WTC11 (cell line): ENCODE measurements at regions not wholly inside any gene's neighbourhood (a gene's known extent, or its start where the extent isn't known, plus 50 kb on each side); places are given as distances from the start of the nearest gene placed in this dataset.

Experiments used
- ATAC-seq: fragments of 200-7000 bp; cut with Tn5 transposase; 2 replicates; pipeline ENCODE4 v1.10.0; 2021; ENCODE audit warnings: mild to moderate bottlenecking, moderate library complexity
- CTCF ChIA-PET: fragments of 300-600 bp; sonication (Branson Sonifier 250); formaldehyde crosslinking; loops from one replicate; lab custom pipeline; 2021; ENCODE audit warnings: antibody characterized with exemption; lab: Charles Lee
- POLR2A ChIA-PET: fragments of 350-600 bp; sonication (Branson Sonifier 250); formaldehyde crosslinking; loops from one replicate; lab custom pipeline; 2021; ENCODE audit warnings: antibody characterized with exemption; lab: Charles Lee
- DNase-seq: peaks from one replicate; pipeline ENCODE4 v3.0.0; 2021; ENCODE audit warnings: low spot score
- H3K27ac Mint-ChIP-seq: 2 replicates; pipeline ENCODE4 v1.8.0; 2021; ENCODE audit warnings: mixed read lengths
- H3K27me3 Mint-ChIP-seq: 2 replicates; pipeline ENCODE4 v1.8.0; 2021; ENCODE audit warnings: low read depth, mild to moderate bottlenecking, moderate library complexity, mixed read lengths
- H3K36me3 Mint-ChIP-seq: 2 replicates; pipeline ENCODE4 v1.8.0; 2021; ENCODE audit warnings: mixed read lengths
- H3K4me1 Mint-ChIP-seq: 2 replicates; pipeline ENCODE4 v1.8.0; 2022; ENCODE audit warnings: mixed read lengths
- H3K4me3 Mint-ChIP-seq: 2 replicates; pipeline ENCODE4 v1.8.0; 2021; ENCODE audit warnings: mild to moderate bottlenecking, moderate library complexity, mixed read lengths
- H3K9me3 Mint-ChIP-seq: 2 replicates; pipeline ENCODE4 v1.8.0; 2021; ENCODE audit warnings: mixed read lengths
- ATF3 ChIP-seq: sonication (generic); formaldehyde crosslinking; conservative IDR thresholded peaks from 2 replicates; pipeline ENCODE4 v1.8.1; 2022; ENCODE audit warnings: mild to moderate bottlenecking, missing genetic modification reagents
- E2F1 ChIP-seq: sonication (generic); formaldehyde crosslinking; IDR thresholded peaks from 2 replicates; pipeline ENCODE4 v1.8.0; 2022; ENCODE audit warnings: mild to moderate bottlenecking, missing genetic modification reagents
- ERG ChIP-seq: fragments of 250-450 bp; sonication (Bioruptor Pico); IDR thresholded peaks from 2 replicates; pipeline ENCODE4 v1.8.0; 2021; ENCODE audit warnings: mild to moderate bottlenecking
- ETV6 ChIP-seq: sonication (generic); formaldehyde crosslinking; IDR thresholded peaks from 2 replicates; pipeline ENCODE4 v1.8.1; 2022; ENCODE audit warnings: mild to moderate bottlenecking, missing genetic modification reagents
- MXD4 ChIP-seq: fragments of 250-450 bp; sonication (Bioruptor Pico); IDR thresholded peaks from 2 replicates; pipeline ENCODE4 v1.8.0; 2021; ENCODE audit warnings: mild to moderate bottlenecking, moderate library complexity, borderline replicate concordance
- NR1H2 ChIP-seq: sonication (generic); formaldehyde crosslinking; IDR thresholded peaks from 2 replicates; pipeline ENCODE4 v1.9.0; 2021; ENCODE audit warnings: mild to moderate bottlenecking, moderate library complexity, missing genetic modification reagents
- RORB ChIP-seq: fragments of 250-450 bp; sonication (Bioruptor Pico); IDR thresholded peaks from 2 replicates; pipeline ENCODE4 v1.9.0; 2021; ENCODE audit warnings: mild to moderate bottlenecking
- SMAD3 ChIP-seq: sonication (generic); formaldehyde crosslinking; IDR thresholded peaks from 2 replicates; pipeline ENCODE4 v1.8.0; 2022; ENCODE audit warnings: missing genetic modification reagents, mild to moderate bottlenecking, borderline replicate concordance
- SOX15 ChIP-seq: fragments of 250-450 bp; sonication (Bioruptor Pico); IDR thresholded peaks from 2 replicates; pipeline ENCODE4 v1.9.0; 2021; ENCODE audit warnings: mild to moderate bottlenecking
- USF2 ChIP-seq: sonication (generic); formaldehyde crosslinking; IDR thresholded peaks from 2 replicates; pipeline ENCODE4 v1.8.1; 2023; ENCODE audit warnings: mild to moderate bottlenecking, missing genetic modification reagents, moderate library complexity
- ZNF396 ChIP-seq: fragments of 250-450 bp; sonication (Bioruptor Pico); IDR thresholded peaks from 2 replicates; pipeline ENCODE4 v1.8.0; 2021; ENCODE audit warnings: mild to moderate bottlenecking, moderate library complexity, borderline replicate concordance
- TF ChIP-seq, protein P1 (sequence below): fragments of 250-450 bp; sonication (Bioruptor Pico); IDR thresholded peaks from 2 replicates; pipeline ENCODE4 v1.9.0; 2021; ENCODE audit warnings: mild to moderate bottlenecking
- TF ChIP-seq, protein P2 (sequence below): fragments of 250-450 bp; sonication (Bioruptor Pico); IDR thresholded peaks from 2 replicates; pipeline ENCODE4 v2.1.2; 2022; ENCODE audit warnings: mild to moderate bottlenecking, moderate library complexity
- TF ChIP-seq, protein P3 (sequence below): fragments of 250-450 bp; sonication (Bioruptor Pico); IDR thresholded peaks from 2 replicates; pipeline ENCODE4 v1.9.0; 2021; ENCODE audit warnings: mild to moderate bottlenecking, borderline replicate concordance

DNA sequence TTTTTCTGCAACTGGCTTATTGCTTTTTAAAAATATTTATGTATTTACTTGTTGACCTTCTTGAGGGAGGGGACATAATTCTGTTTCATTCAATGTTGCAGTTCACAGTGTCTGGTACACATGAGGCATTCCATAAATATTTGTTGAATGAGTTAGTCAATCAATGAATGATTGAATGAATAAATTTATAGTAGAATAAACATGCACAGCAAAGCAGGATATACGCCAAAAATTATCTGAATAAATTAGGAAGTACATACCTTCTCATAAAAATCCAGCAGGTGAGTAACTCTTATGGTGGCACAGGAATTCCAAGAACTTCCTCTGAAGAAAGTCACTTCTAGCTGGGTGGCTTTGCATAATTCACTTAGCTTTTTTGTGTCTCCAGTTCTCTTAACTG lies 469.4 kb upstream of the ATP11B start:
- DNase-seq, result no peak
- ChIA-PET POLR2A (no interaction called here), CTCF (no interaction called here)
- TF ChIP-seq MXD4 (CRISPR knock-in tag), result no peak
- TF ChIP-seq SMAD3 (CRISPR knock-in tag), result no peak
- TF ChIP-seq NR1H2 (CRISPR knock-in tag), result no peak
- TF ChIP-seq ZNF396 (CRISPR knock-in tag), result no peak
- TF ChIP-seq, protein P1, sequence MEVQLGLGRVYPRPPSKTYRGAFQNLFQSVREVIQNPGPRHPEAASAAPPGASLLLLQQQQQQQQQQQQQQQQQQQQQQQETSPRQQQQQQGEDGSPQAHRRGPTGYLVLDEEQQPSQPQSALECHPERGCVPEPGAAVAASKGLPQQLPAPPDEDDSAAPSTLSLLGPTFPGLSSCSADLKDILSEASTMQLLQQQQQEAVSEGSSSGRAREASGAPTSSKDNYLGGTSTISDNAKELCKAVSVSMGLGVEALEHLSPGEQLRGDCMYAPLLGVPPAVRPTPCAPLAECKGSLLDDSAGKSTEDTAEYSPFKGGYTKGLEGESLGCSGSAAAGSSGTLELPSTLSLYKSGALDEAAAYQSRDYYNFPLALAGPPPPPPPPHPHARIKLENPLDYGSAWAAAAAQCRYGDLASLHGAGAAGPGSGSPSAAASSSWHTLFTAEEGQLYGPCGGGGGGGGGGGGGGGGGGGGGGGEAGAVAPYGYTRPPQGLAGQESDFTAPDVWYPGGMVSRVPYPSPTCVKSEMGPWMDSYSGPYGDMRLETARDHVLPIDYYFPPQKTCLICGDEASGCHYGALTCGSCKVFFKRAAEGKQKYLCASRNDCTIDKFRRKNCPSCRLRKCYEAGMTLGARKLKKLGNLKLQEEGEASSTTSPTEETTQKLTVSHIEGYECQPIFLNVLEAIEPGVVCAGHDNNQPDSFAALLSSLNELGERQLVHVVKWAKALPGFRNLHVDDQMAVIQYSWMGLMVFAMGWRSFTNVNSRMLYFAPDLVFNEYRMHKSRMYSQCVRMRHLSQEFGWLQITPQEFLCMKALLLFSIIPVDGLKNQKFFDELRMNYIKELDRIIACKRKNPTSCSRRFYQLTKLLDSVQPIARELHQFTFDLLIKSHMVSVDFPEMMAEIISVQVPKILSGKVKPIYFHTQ (CRISPR knock-in tag), result no peak
- TF ChIP-seq, protein P2, sequence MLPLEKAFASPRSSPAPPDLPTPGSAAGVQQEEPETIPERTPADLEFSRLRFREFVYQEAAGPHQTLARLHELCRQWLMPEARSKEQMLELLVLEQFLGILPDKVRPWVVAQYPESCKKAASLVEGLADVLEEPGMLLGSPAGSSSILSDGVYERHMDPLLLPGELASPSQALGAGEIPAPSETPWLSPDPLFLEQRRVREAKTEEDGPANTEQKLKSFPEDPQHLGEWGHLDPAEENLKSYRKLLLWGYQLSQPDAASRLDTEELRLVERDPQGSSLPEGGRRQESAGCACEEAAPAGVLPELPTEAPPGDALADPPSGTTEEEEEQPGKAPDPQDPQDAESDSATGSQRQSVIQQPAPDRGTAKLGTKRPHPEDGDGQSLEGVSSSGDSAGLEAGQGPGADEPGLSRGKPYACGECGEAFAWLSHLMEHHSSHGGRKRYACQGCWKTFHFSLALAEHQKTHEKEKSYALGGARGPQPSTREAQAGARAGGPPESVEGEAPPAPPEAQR (CRISPR knock-in tag), result no peak
- TF ChIP-seq, protein P3, sequence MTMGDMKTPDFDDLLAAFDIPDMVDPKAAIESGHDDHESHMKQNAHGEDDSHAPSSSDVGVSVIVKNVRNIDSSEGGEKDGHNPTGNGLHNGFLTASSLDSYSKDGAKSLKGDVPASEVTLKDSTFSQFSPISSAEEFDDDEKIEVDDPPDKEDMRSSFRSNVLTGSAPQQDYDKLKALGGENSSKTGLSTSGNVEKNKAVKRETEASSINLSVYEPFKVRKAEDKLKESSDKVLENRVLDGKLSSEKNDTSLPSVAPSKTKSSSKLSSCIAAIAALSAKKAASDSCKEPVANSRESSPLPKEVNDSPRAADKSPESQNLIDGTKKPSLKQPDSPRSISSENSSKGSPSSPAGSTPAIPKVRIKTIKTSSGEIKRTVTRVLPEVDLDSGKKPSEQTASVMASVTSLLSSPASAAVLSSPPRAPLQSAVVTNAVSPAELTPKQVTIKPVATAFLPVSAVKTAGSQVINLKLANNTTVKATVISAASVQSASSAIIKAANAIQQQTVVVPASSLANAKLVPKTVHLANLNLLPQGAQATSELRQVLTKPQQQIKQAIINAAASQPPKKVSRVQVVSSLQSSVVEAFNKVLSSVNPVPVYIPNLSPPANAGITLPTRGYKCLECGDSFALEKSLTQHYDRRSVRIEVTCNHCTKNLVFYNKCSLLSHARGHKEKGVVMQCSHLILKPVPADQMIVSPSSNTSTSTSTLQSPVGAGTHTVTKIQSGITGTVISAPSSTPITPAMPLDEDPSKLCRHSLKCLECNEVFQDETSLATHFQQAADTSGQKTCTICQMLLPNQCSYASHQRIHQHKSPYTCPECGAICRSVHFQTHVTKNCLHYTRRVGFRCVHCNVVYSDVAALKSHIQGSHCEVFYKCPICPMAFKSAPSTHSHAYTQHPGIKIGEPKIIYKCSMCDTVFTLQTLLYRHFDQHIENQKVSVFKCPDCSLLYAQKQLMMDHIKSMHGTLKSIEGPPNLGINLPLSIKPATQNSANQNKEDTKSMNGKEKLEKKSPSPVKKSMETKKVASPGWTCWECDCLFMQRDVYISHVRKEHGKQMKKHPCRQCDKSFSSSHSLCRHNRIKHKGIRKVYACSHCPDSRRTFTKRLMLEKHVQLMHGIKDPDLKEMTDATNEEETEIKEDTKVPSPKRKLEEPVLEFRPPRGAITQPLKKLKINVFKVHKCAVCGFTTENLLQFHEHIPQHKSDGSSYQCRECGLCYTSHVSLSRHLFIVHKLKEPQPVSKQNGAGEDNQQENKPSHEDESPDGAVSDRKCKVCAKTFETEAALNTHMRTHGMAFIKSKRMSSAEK (CRISPR knock-in tag), result no peak
- TF ChIP-seq ERG, result no peak
- TF ChIP-seq USF2 (CRISPR knock-in tag), result no peak
- no peak for TF ChIP-seq E2F1 (CRISPR knock-in tag)
- TF ChIP-seq ETV6 (CRISPR knock-in tag), result no peak
- TF ChIP-seq ATF3, result no peak
- TF ChIP-seq RORB (CRISPR knock-in tag), result no peak
- TF ChIP-seq SOX15 (CRISPR knock-in tag), result no peak
- peaks cover 20% of the 10 kb centered on the region for H3K36me3 Mint-ChIP-seq
- H3K27me3 Mint-ChIP-seq, result no peaks in the 10 kb centered on the region; the same call in 1 of the 2 replicates
- peaks cover 24% of the 10 kb centered on the region for H3K9me3 Mint-ChIP-seq
- no peak overlapping the region for H3K27ac Mint-ChIP-seq
- no peak for ATAC-seq
- H3K4me1 Mint-ChIP-seq, result peaks cover 56% of the 10 kb centered on the region
- no peak overlapping the region for H3K4me3 Mint-ChIP-seq
